ENCODE measurements at regions not wholly inside any gene's neighbourhood (a gene's known extent, or its start where the extent isn't known, plus 50 kb on each side); places are given as distances from the start of the nearest gene placed in this dataset.

DNA sequence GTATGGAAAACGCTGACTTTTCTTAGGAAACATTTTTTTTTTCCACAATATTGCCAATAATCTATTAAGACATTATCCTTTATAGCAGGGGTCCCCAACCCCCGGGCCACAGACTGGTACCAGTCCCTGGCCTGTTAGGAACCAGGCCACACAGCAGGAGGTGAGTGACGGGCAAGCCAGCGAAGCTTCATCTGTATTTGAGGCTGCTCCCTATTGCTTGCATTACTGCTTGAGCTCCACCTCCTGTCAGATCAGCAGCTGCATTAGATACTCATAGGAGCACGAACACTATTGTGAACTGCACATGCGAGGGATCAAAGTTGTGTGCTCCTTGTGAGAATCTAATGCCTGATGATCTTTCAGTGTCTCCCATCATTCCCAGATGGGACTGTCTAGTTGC lies 793.7 kb downstream of the SLITRK5 start:
- H3K4me3 ChIP-seq = no peak overlapping the region
- FAIRE-seq = no peak
- no peak for ATAC-seq
- 56% methylated on average over 6 of the region's 6 CpGs for WGBS (ENCODE audit: missing lambda C conversion rate)
- H3K27ac ChIP-seq = no peak overlapping the region
- ChIA-PET POLR2A (no interaction called here), CTCF (no interaction called here)
- no peak for DNase-seq (ENCODE audit: low read depth in 1 of 2, low spot score in 1 of 2)
- H3K4me2 ChIP-seq = no peak overlapping the region
- no peaks in the 10 kb centered on the region for H3K9me3 ChIP-seq
- no peak for TF ChIP-seq POLR2AphosphoS2 (conservative IDR thresholded peaks at IDR 0.05; ENCODE audit: low read length)
- TF ChIP-seq KDM1A (IDR thresholded peaks at IDR 0.05; ENCODE audit: low read depth) = no peak
- no peak for TF ChIP-seq HOXB13 (CRISPR knock-in tag; IDR thresholded peaks at IDR 0.05; ENCODE audit: low read depth)
- TF ChIP-seq CTCF (IDR thresholded peaks at IDR 0.05) = no peak
- H3K4me1 ChIP-seq = no peaks in the 10 kb centered on the region

GRCh38 chr13:88472316-88472715 lies 801.1 kb downstream of the SLITRK5 start:
- DNase-seq (ENCODE audit: low read depth in 1 of 2, low spot score in 1 of 2) (no peak), FAIRE-seq (no peak), ATAC-seq (no peak)
- ChIA-PET POLR2A (no interaction called here), CTCF (no interaction called here)
- Histone ChIP-seq H3K4me2 (no peak overlapping the region), H3K4me3 (no peak overlapping the region), H3K27ac (no peak overlapping the region), H3K4me1 (no peaks in the 10 kb centered on the region), H3K9me3 (no peaks in the 10 kb centered on the region)
- 60% methylated on average over 3 of the region's 3 CpGs for WGBS (ENCODE audit: missing lambda C conversion rate)
- no peak for TF ChIP-seq HOXB13 (CRISPR knock-in tag; IDR thresholded peaks at IDR 0.05; ENCODE audit: low read depth)
- no peak for TF ChIP-seq RARB (CRISPR knock-in tag; IDR thresholded peaks at IDR 0.05)
- no peak for TF ChIP-seq TP53 (CRISPR knock-in tag; IDR thresholded peaks at IDR 0.05)
- TF ChIP-seq CBX2 (IDR thresholded peaks at IDR 0.05; ENCODE audit: borderline replicate concordance, low read depth) = no peak
- TF ChIP-seq, protein P1, sequence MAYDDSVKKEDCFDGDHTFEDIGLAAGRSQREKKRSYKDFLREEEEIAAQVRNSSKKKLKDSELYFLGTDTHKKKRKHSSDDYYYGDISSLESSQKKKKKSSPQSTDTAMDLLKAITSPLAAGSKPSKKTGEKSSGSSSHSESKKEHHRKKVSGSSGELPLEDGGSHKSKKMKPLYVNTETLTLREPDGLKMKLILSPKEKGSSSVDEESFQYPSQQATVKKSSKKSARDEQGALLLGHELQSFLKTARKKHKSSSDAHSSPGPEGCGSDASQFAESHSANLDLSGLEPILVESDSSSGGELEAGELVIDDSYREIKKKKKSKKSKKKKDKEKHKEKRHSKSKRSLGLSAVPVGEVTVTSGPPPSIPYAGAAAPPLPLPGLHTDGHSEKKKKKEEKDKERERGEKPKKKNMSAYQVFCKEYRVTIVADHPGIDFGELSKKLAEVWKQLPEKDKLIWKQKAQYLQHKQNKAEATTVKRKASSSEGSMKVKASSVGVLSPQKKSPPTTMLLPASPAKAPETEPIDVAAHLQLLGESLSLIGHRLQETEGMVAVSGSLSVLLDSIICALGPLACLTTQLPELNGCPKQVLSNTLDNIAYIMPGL (CRISPR knock-in tag; IDR thresholded peaks at IDR 0.05; ENCODE audit: borderline replicate concordance) = no peak
- no peak for TF ChIP-seq MAZ (IDR thresholded peaks at IDR 0.05; ENCODE audit: borderline replicate concordance, low read depth, low read length)
- TF ChIP-seq E2F6 (IDR thresholded peaks at IDR 0.05; ENCODE audit: borderline replicate concordance, low read depth) = no peak
- no peak for TF ChIP-seq FOXS1 (CRISPR knock-in tag; IDR thresholded peaks at IDR 0.05)
- no peak for TF ChIP-seq MAFK (IDR thresholded peaks at IDR 0.05; ENCODE audit: partially characterized antibody)
- no peak for TF ChIP-seq JUNB (IDR thresholded peaks at IDR 0.05)
- no peak for TF ChIP-seq RCOR1 (IDR thresholded peaks at IDR 0.05; ENCODE audit: low read depth, low read length)
- TF ChIP-seq HOXB5 (CRISPR knock-in tag; IDR thresholded peaks at IDR 0.05) = no peak
- no peak for TF ChIP-seq ESRRA (IDR thresholded peaks at IDR 0.05; ENCODE audit: borderline replicate concordance, low read length)
- no peak for TF ChIP-seq HEYL (CRISPR knock-in tag; IDR thresholded peaks at IDR 0.05)
- TF ChIP-seq ZNF302 (CRISPR knock-in tag; IDR thresholded peaks at IDR 0.05) = no peak
- TF ChIP-seq FOSL2 (IDR thresholded peaks at IDR 0.05) = no peak
- TF ChIP-seq FOSL2 (CRISPR knock-in tag; IDR thresholded peaks at IDR 0.05) = no peak
- no peak for TF ChIP-seq CBX8 (IDR thresholded peaks at IDR 0.05)
- TF ChIP-seq, protein P2, sequence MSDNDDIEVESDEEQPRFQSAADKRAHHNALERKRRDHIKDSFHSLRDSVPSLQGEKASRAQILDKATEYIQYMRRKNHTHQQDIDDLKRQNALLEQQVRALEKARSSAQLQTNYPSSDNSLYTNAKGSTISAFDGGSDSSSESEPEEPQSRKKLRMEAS (IDR thresholded peaks at IDR 0.05) = no peak

DNA sequence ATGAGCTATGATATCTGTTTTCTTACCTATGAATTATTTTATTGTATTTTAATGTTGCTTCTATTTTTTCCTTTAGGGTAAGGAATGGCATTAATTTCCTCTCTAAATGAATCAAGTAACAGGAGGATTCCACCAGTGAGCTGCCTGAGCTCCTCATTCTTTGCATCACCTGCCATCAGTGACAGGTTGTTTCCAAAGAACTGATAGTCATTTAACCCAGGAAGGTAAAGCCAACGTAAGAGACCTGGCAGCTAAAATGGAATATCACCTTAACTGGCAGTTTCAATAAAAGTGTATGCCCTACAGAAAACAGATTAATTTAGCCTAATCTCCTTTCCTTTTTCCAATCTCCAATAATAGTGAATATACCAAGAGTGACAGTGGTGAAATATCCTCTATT lies 812.0 kb downstream of the SLITRK5 start:
- H3K4me1 ChIP-seq = no peaks in the 10 kb centered on the region
- POLR2A ChIA-PET = no interaction called here

More for the DNA sequence above, 812.0 kb downstream of the SLITRK5 start:
- Histone ChIP-seq H3K4me3 (no peak overlapping the region), H3K9me3 (no peaks in the 10 kb centered on the region), H3K27ac (no peak overlapping the region), H3K4me2 (no peak overlapping the region)
- FAIRE-seq (no peak), ATAC-seq (no peak), DNase-seq (ENCODE audit: low read depth in 1 of 2, low spot score in 1 of 2) (no peak)
- CTCF ChIA-PET = no interaction called here
- WGBS (ENCODE audit: missing lambda C conversion rate) = 32% methylated on average over 1 of the region's 1 CpG
- TF ChIP-seq HOXA7 (CRISPR knock-in tag; IDR thresholded peaks at IDR 0.05) (no peak), PHF8 (IDR thresholded peaks at IDR 0.05; ENCODE audit: borderline replicate concordance, low read depth) (no peak), RFX5 (IDR thresholded peaks at IDR 0.05) (no peak), REST (IDR thresholded peaks at IDR 0.05) (no peak), FOXS1 (CRISPR knock-in tag; IDR thresholded peaks at IDR 0.05) (no peak), ESRRA (IDR thresholded peaks at IDR 0.05; ENCODE audit: borderline replicate concordance, low read length) (no peak)
- TF ChIP-seq, protein P2 (IDR thresholded peaks at IDR 0.05) = no peak
